H1 (cell line): ENCODE measurements at regions not wholly inside any gene's neighbourhood (a gene's known extent, or its start where the extent isn't known, plus 50 kb on each side); places are given as distances from the start of the nearest gene placed in this dataset.

Experiments
- CTCF ChIA-PET: fragments of 300-600 bp; sonication (Branson Sonifier 250); formaldehyde crosslinking; loops from one replicate; lab custom pipeline; 2021; ENCODE audit not compliant: partially characterized antibody; lab: Charles Lee
- POLR2A ChIA-PET: fragments of 300-600 bp; sonication (Branson Sonifier 250); formaldehyde crosslinking; loops from one replicate; lab custom pipeline; 2021; ENCODE audit warnings: inconsistent platforms; ENCODE audit not compliant: partially characterized antibody; lab: Charles Lee
- DNase-seq, 2 experiments: peaks; one replicate each; pipeline versions ENCODE4 v3.0.0 to v3.0.0-alpha.2; 2010 to 2022; ENCODE audit warnings: low spot score in 2 of 2, low read depth in 1 of 2, mixed read lengths in 1 of 2
- FAIRE-seq: peaks from 2 replicates; lab custom pipeline; 2011; peaks lifted over from hg19 to GRCh38; lab: Jason Lieb, UNC
- H2AFZ ChIP-seq: 2 replicates; pipeline ENCODE4 v1.8.1; 2012; ENCODE audit warnings: low read length, inconsistent platforms
- H2AK5ac ChIP-seq: 2 replicates; pipeline ENCODE4 v1.6.1; 2013; ENCODE audit warnings: low read depth, low read length
- H2BK120ac ChIP-seq: replicated peaks from 2 replicates; pipeline ENCODE3; 2013; ENCODE audit warnings: low read depth, low read length, inconsistent platforms
- H2BK12ac ChIP-seq: 2 replicates; pipeline ENCODE4 v1.6.1; 2013; ENCODE audit warnings: low read depth, low read length
- H2BK15ac ChIP-seq: 2 replicates; pipeline ENCODE4 v1.6.1; 2013; ENCODE audit warnings: low read length
- H2BK20ac ChIP-seq: 2 replicates; pipeline ENCODE4 v1.6.1; 2013; ENCODE audit warnings: low read length
- H2BK5ac ChIP-seq: 2 replicates; pipeline ENCODE4 v1.6.1; 2013; ENCODE audit warnings: low read depth, low read length
- H3K14ac ChIP-seq: 2 replicates; pipeline ENCODE4 v1.6.1; 2013; ENCODE audit warnings: inconsistent platforms; ENCODE audit not compliant: insufficient read length
- H3K18ac ChIP-seq: 2 replicates; pipeline ENCODE4 v1.6.1; 2013; ENCODE audit warnings: low read length; ENCODE audit errors: extremely low read depth
- H3K23ac ChIP-seq: 2 replicates; pipeline ENCODE4 v1.6.1; 2013; ENCODE audit warnings: inconsistent platforms; ENCODE audit not compliant: insufficient read length
- H3K23me2 ChIP-seq: 2 replicates; pipeline ENCODE4 v1.6.1; 2013; ENCODE audit warnings: low read depth, low read length
- H3K27ac ChIP-seq: 2 replicates; pipeline ENCODE4 v1.6.1; 2011; ENCODE audit warnings: low read depth, low read length, inconsistent platforms
- H3K27me3 ChIP-seq, 4 experiments: replicated peaks in 1 of 4; 1 replicate in 1 of 4; 2 replicates in 3 of 4; pipeline versions ENCODE4 v1.6.1 to v1.8.1; 2011 to 2013; ENCODE audit warnings: low read length in 3 of 4, mild to moderate bottlenecking in 3 of 4, inconsistent platforms in 2 of 4, mixed read lengths in 2 of 4, moderate library complexity in 1 of 4; ENCODE audit not compliant: control insufficient read depth in 3 of 4, insufficient read depth in 3 of 4; ENCODE audit errors: extremely low read depth in 1 of 4
- H3K36me3 ChIP-seq, 4 experiments: 2 replicates each; pipeline versions ENCODE4 v1.6.1 to v1.8.1; 2011 to 2013; ENCODE audit warnings: mild to moderate bottlenecking in 4 of 4, low read length in 3 of 4, moderate library complexity in 2 of 4, control low read depth in 1 of 4, inconsistent platforms in 1 of 4; ENCODE audit not compliant: insufficient read depth in 4 of 4, control insufficient read depth in 2 of 4
- H3K4ac ChIP-seq: replicated peaks from 2 replicates; pipeline ENCODE3; 2013; ENCODE audit warnings: low read length, low read depth, mixed read lengths, inconsistent platforms; ENCODE audit not compliant: insufficient read length
- H3K4me1 ChIP-seq, 4 experiments: replicated peaks in 1 of 4; 1 replicate in 1 of 4; 2 replicates in 3 of 4; pipeline versions ENCODE4 v1.6.1 to v1.8.1; 2011 to 2013; ENCODE audit warnings: low read length in 3 of 4, inconsistent platforms in 2 of 4, mixed read lengths in 1 of 4; ENCODE audit not compliant: insufficient read depth in 4 of 4, control insufficient read depth in 3 of 4
- H3K4me2 ChIP-seq, 2 experiments: 2 replicates each; pipeline versions ENCODE4 v1.6.1 to v1.8.1; 2011 to 2013; ENCODE audit warnings: low read depth in 2 of 2, low read length in 2 of 2, control low read depth in 1 of 2, inconsistent platforms in 1 of 2, mild to moderate bottlenecking in 1 of 2; ENCODE audit not compliant: insufficient read depth in 1 of 2
- H3K4me3 ChIP-seq, 4 experiments: fragments of 200-600, 300-600 bp in 1 of 4; sonication (generic), shearing (Covaris generic), sonication (Bioruptor Twin) in 1 of 4; 2 replicates each; pipeline versions ENCODE4 v1.5.1 to v1.8.1; 2011 to 2016; ENCODE audit warnings: low read length in 4 of 4, low read depth in 3 of 4, control low read depth in 2 of 4, inconsistent platforms in 2 of 4, mild to moderate bottlenecking in 2 of 4, mixed read lengths in 1 of 4, moderate library complexity in 1 of 4; ENCODE audit not compliant: insufficient read depth in 2 of 4; ENCODE audit errors: extremely low read depth in 1 of 4
- H3K56ac ChIP-seq: replicated peaks from 2 replicates; pipeline ENCODE3; 2013; ENCODE audit warnings: low read depth, mild to moderate bottlenecking, mixed read lengths, low read length, inconsistent platforms; ENCODE audit not compliant: insufficient read length
- H3K79me1 ChIP-seq: 2 replicates; pipeline ENCODE4 v1.6.1; 2013; ENCODE audit warnings: low read depth, low read length, control low read depth
- H3K79me2 ChIP-seq, 2 experiments: 2 replicates each; pipeline versions ENCODE4 v1.6.1 to v1.8.1; 2012 to 2013; ENCODE audit warnings: low read length in 2 of 2, mild to moderate bottlenecking in 2 of 2, inconsistent platforms in 1 of 2; ENCODE audit not compliant: insufficient read depth in 2 of 2, control insufficient read depth in 1 of 2
- H3K9ac ChIP-seq, 4 experiments: replicated peaks in 1 of 4; 1 replicate in 1 of 4; 2 replicates in 3 of 4; pipeline versions ENCODE4 v1.6.1 to v1.8.1; 2011 to 2013; ENCODE audit warnings: low read depth in 3 of 4, low read length in 3 of 4, control low read depth in 2 of 4, mild to moderate bottlenecking in 2 of 4, moderate library complexity in 2 of 4, inconsistent platforms in 1 of 4; ENCODE audit errors: extremely low read depth in 1 of 4
- H3K9me3 ChIP-seq, 2 experiments: 2 replicates each; pipeline versions ENCODE4 v1.6.1 to v1.8.1; 2012 to 2013; ENCODE audit warnings: mild to moderate bottlenecking in 2 of 2, moderate library complexity in 2 of 2, control low read depth in 1 of 2, inconsistent platforms in 1 of 2, low read depth in 1 of 2, low read length in 1 of 2, mixed read lengths in 1 of 2; ENCODE audit not compliant: insufficient read depth in 2 of 2
- H4K20me1 ChIP-seq, 2 experiments: replicated peaks in 1 of 2; 2 replicates each; pipeline versions ENCODE3 to v1.8.1; 2011 to 2013; ENCODE audit warnings: inconsistent platforms in 2 of 2, low read length in 2 of 2, mild to moderate bottlenecking in 1 of 2; ENCODE audit not compliant: insufficient read depth in 2 of 2, control insufficient read depth in 1 of 2
- H4K5ac ChIP-seq: 2 replicates; pipeline ENCODE4 v1.6.1; 2013; ENCODE audit warnings: low read length, low read depth, mixed read lengths, inconsistent platforms; ENCODE audit not compliant: insufficient read length
- H4K8ac ChIP-seq: 2 replicates; pipeline ENCODE4 v1.8.0; 2013; ENCODE audit warnings: mild to moderate bottlenecking, moderate library complexity, low read length, inconsistent platforms; ENCODE audit not compliant: insufficient read depth; ENCODE audit errors: extremely low read depth
- H4K91ac ChIP-seq: replicated peaks from 2 replicates; pipeline ENCODE3; 2013; ENCODE audit warnings: low read length, mixed read lengths, inconsistent platforms; ENCODE audit not compliant: insufficient read length
- CBX5 ChIP-seq: fragments of 300-800, 300-1000 bp; sonication (generic); IDR thresholded peaks from 2 replicates; pipeline ENCODE4 v1.7.1; 2016; ENCODE audit warnings: antibody characterized with exemption, low read length, low read depth
- EP300 ChIP-seq, 2 experiments: IDR thresholded peaks; 1 replicate in 1 of 2; 2 replicates in 1 of 2; pipeline ENCODE4 v1.6.1; 2011 to 2012; ENCODE audit warnings: low read depth in 2 of 2, low read length in 2 of 2, mild to moderate bottlenecking in 2 of 2, borderline replicate concordance in 1 of 2, inconsistent platforms in 1 of 2, moderate library complexity in 1 of 2
- GTF2F1 ChIP-seq: IDR thresholded peaks from 2 replicates; pipeline ENCODE4 v1.6.1; 2012; ENCODE audit warnings: low read depth, low read length, improper control_type of control experiment, borderline replicate concordance
- HDAC6 ChIP-seq: IDR thresholded peaks from one replicate; pipeline ENCODE4 v1.7.1; 2012; ENCODE audit warnings: low read depth, mild to moderate bottlenecking, inconsistent platforms, low read length, moderate library complexity
- PHF8 ChIP-seq: fragments of 200-600 bp; sonication (generic); conservative IDR thresholded peaks from 2 replicates; pipeline ENCODE4 v1.7.1; 2012; ENCODE audit warnings: low read depth, mild to moderate bottlenecking, inconsistent platforms, low read length, moderate library complexity
- RNF2 ChIP-seq: fragments of 200-900, 300-1000 bp; sonication (generic); IDR thresholded peaks from 2 replicates; pipeline ENCODE4 v1.7.1; 2016; ENCODE audit warnings: borderline replicate concordance, low read depth, mild to moderate bottlenecking, antibody characterized with exemption, low read length; ENCODE audit not compliant: poor library complexity, severe bottlenecking; ENCODE audit errors: missing control alignments
- SAP30 ChIP-seq: fragments of 300-600 bp; sonication (generic); IDR thresholded peaks from 2 replicates; pipeline ENCODE4 v1.7.1; 2012; ENCODE audit warnings: low read length, moderate library complexity, mild to moderate bottlenecking, inconsistent platforms; ENCODE audit not compliant: insufficient read depth, insufficient replicate concordance
- TAF1 ChIP-seq: IDR thresholded peaks from 2 replicates; pipeline ENCODE4 v1.6.1; 2011; ENCODE audit warnings: mild to moderate bottlenecking, low read depth, low read length
- TBP ChIP-seq: IDR thresholded peaks from 2 replicates; pipeline ENCODE4 v1.6.1; 2011; ENCODE audit warnings: low read depth, low read length, improper control_type of control experiment
- WGBS, 2 experiments: shearing (Covaris generic) in 1 of 2; methylation state at CpG; one replicate each; pipeline versions ENCODE4 v1.1.6 to v1.1.7; 2013 to 2015; ENCODE audit warnings: low lambda C conversion rate in 2 of 2, mixed read lengths in 2 of 2, inconsistent platforms in 1 of 2, low coverage in 1 of 2, missing lambda C conversion rate in 1 of 2; ENCODE audit not compliant: insufficient replicate concordance in 2 of 2, insufficient coverage in 1 of 2, insufficient read length in 1 of 2; ENCODE audit errors: extremely low coverage in 1 of 2, missing lambda C conversion rate in 1 of 2; 5-methylcytosine and 5-hydroxymethylcytosine counted together

DNA sequence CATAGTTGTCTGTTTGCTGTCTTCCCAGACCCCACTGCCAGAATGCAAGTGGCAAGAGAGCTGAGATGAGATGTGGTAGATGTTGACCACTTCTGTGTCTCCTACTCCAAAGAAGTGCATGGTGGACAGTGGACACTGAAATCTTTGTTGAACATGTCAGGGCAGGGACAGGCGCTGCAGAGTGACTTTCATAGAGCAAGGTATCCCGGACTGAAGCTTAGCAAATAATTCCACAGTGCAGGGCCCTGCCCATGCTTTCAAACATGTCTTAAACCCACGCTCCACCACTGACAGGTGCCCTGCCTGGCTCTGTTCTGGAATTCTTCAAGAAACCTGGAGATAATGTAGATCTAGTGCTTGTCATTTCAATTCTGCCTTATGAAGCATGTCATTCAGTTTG is 470.5 kb upstream of the ID2 start:
- 95% methylated on average over 3 of the region's 3 CpGs; no CpG with 5 or more reads in 1 of the 2 experiments for WGBS, 2 experiments
- H3K36me3 ChIP-seq, result no peaks in the 10 kb centered on the region
- no peak overlapping the region for H2BK15ac ChIP-seq
- no peak overlapping the region for H3K56ac ChIP-seq
- H3K14ac ChIP-seq, result no peak overlapping the region
- no peaks in the 10 kb centered on the region for H3K79me1 ChIP-seq
- H3K4ac ChIP-seq, result no peak overlapping the region
- no peak overlapping the region for H2AK5ac ChIP-seq
- no peaks in the 10 kb centered on the region for H3K79me2 ChIP-seq
- peaks cover 0 to 5% of the 10 kb centered on the region in 2 experiments; a peak in 1 of 4 replicates for H3K9me3 ChIP-seq
- no peak overlapping the region for H2BK12ac ChIP-seq
- H3K4me3 ChIP-seq, result no peak overlapping the region
- H4K8ac ChIP-seq, result no peak overlapping the region; the same call in 1 of the 2 replicates
- H2BK20ac ChIP-seq, result no peak overlapping the region; the same call in 1 of the 2 replicates
- no peaks in the 10 kb centered on the region for H4K20me1 ChIP-seq
- DNase-seq (no peak), FAIRE-seq (no peak)
- no peak overlapping the region for H3K18ac ChIP-seq
- H2BK5ac ChIP-seq, result no peak overlapping the region
- H3K4me1 ChIP-seq, result no peaks in the 10 kb centered on the region
- no peaks in the 10 kb centered on the region for H3K23me2 ChIP-seq
- no peak overlapping the region for H4K5ac ChIP-seq
- H3K27me3 ChIP-seq, result no peaks in the 10 kb centered on the region
- peak overlapping the region; percentile 28 for H2BK120ac ChIP-seq
- no peak overlapping the region for H3K4me2 ChIP-seq
- H3K9ac ChIP-seq, result no peak overlapping the region
- no peak overlapping the region for H3K27ac ChIP-seq
- ChIA-PET CTCF (no interaction called here), POLR2A (no interaction called here)
- peak overlapping the region; percentile 72; the same call in 1 of the 2 replicates for H2AFZ ChIP-seq
- H4K91ac ChIP-seq, result no peak overlapping the region
- TF ChIP-seq CBX5 (no peak), EP300 (IDR thresholded peaks at IDR 0.05; ENCODE audit: borderline replicate concordance in 1 of 2, low read depth in 2 of 2, low read length in 2 of 2) (no peak), SAP30 (no peak), TBP (no peak), TAF1 (no peak), HDAC6 (no peak), RNF2 (no peak), PHF8 (no peak), GTF2F1 (no peak)
- H3K23ac ChIP-seq, result no peak overlapping the region
